Keratinocyte (primary cell): ENCODE measurements at regions not wholly inside any gene's neighbourhood (a gene's known extent, or its start where the extent isn't known, plus 50 kb on each side); places are given as distances from the start of the nearest gene placed in this dataset.

Source experiments
- DNase-seq: peaks from one replicate; pipeline ENCODE4 v3.0.0-alpha.2; 2011; ENCODE audit warnings: low read depth, missing footprints, low spot score
- FAIRE-seq: peaks from 2 replicates; lab custom pipeline; 2011; peaks lifted over from hg19 to GRCh38; lab: Jason Lieb, UNC
- H2AFZ ChIP-seq: 2 replicates; pipeline ENCODE4 v1.6.0; 2012; ENCODE audit warnings: low read length, control low read depth, inconsistent platforms; ENCODE audit not compliant: control insufficient read depth
- H3K27ac ChIP-seq: 2 replicates; pipeline ENCODE4 v1.5.1; 2011; ENCODE audit warnings: low read length; ENCODE audit not compliant: control insufficient read depth, insufficient read depth
- H3K27me3 ChIP-seq: 3 replicates; pipeline ENCODE4 v1.6.0; 2011; ENCODE audit warnings: low read length; ENCODE audit not compliant: control insufficient read depth, insufficient read depth; ENCODE audit errors: extremely low read depth
- H3K36me3 ChIP-seq, 2 experiments: 2 replicates in 1 of 2; 3 replicates in 1 of 2; pipeline ENCODE4 v1.5.1; 2011; ENCODE audit warnings: low read length in 2 of 2, mild to moderate bottlenecking in 1 of 2; ENCODE audit not compliant: control insufficient read depth in 2 of 2, insufficient read depth in 2 of 2; ENCODE audit errors: extremely low read depth in 1 of 2
- H3K4me1 ChIP-seq: 3 replicates; pipeline ENCODE4 v1.5.1; 2011; ENCODE audit warnings: low read length; ENCODE audit not compliant: control insufficient read depth, insufficient read depth; ENCODE audit errors: extremely low read depth
- H3K4me2 ChIP-seq: 3 replicates; pipeline ENCODE4 v1.6.0; 2011; ENCODE audit warnings: low read depth, low read length; ENCODE audit not compliant: control insufficient read depth, insufficient read depth; ENCODE audit errors: extremely low read depth
- H3K4me3 ChIP-seq, 3 experiments: fragments of 200-600 bp in 1 of 3; sonication (generic) in 1 of 3; 2 replicates in 2 of 3; 3 replicates in 1 of 3; pipeline ENCODE4 v1.5.1; 2011 to 2016; ENCODE audit warnings: low read length in 3 of 3, mild to moderate bottlenecking in 3 of 3, control low read depth in 2 of 3, inconsistent platforms in 1 of 3, low read depth in 1 of 3, mixed read lengths in 1 of 3, mixed run types in 1 of 3, moderate library complexity in 1 of 3; ENCODE audit not compliant: control insufficient read depth in 2 of 3, insufficient read depth in 2 of 3; ENCODE audit errors: extremely low read depth in 1 of 3
- H3K79me2 ChIP-seq: 2 replicates; pipeline ENCODE4 v1.6.0; 2012; ENCODE audit warnings: low read length; ENCODE audit not compliant: control insufficient read depth, insufficient read depth
- H3K9ac ChIP-seq: 3 replicates; pipeline ENCODE4 v1.6.0; 2011; ENCODE audit warnings: low read length; ENCODE audit not compliant: control insufficient read depth, insufficient read depth; ENCODE audit errors: extremely low read depth
- H3K9me1 ChIP-seq: 3 replicates; pipeline ENCODE4 v1.6.0; 2011; ENCODE audit warnings: low read length; ENCODE audit not compliant: control insufficient read depth, insufficient read depth; ENCODE audit errors: extremely low read depth
- H3K9me3 ChIP-seq: 2 replicates; pipeline ENCODE4 v1.5.1; 2012; ENCODE audit warnings: low read depth, low read length; ENCODE audit not compliant: control insufficient read depth
- H4K20me1 ChIP-seq: 3 replicates; pipeline ENCODE4 v1.6.0; 2011; ENCODE audit warnings: low read length; ENCODE audit not compliant: control insufficient read depth, insufficient read depth; ENCODE audit errors: extremely low read depth
- EZH2 ChIP-seq: IDR thresholded peaks from one replicate; pipeline ENCODE4 v1.6.1; 2012; ENCODE audit warnings: inconsistent platforms, mild to moderate bottlenecking, low read length, moderate library complexity
- dilution Hi-C: fragments of 300-500 bp; cut with MboI; formaldehyde crosslinking; loops from one replicate; pipeline ENCODE4 v1.7.0; 2020; ENCODE audit warnings: low sequenced_read_pairs; ENCODE audit not compliant: extremely low pct_ligation_motif_present
- TF ChIP-seq, protein P1 (sequence below), 3 experiments: IDR thresholded peaks in 1 of 3; conservative IDR thresholded peaks in 1 of 3; optimal IDR thresholded peaks in 1 of 3; 2 replicates in 2 of 3; 3 replicates in 1 of 3; pipeline versions ENCODE3 to v1.5.1; 2011; ENCODE audit warnings: low read length in 3 of 3, mild to moderate bottlenecking in 3 of 3, moderate library complexity in 2 of 3, control low read depth in 1 of 3, inconsistent platforms in 1 of 3; ENCODE audit not compliant: insufficient read depth in 2 of 3; ENCODE audit errors: extremely low read depth in 1 of 3

DNA sequence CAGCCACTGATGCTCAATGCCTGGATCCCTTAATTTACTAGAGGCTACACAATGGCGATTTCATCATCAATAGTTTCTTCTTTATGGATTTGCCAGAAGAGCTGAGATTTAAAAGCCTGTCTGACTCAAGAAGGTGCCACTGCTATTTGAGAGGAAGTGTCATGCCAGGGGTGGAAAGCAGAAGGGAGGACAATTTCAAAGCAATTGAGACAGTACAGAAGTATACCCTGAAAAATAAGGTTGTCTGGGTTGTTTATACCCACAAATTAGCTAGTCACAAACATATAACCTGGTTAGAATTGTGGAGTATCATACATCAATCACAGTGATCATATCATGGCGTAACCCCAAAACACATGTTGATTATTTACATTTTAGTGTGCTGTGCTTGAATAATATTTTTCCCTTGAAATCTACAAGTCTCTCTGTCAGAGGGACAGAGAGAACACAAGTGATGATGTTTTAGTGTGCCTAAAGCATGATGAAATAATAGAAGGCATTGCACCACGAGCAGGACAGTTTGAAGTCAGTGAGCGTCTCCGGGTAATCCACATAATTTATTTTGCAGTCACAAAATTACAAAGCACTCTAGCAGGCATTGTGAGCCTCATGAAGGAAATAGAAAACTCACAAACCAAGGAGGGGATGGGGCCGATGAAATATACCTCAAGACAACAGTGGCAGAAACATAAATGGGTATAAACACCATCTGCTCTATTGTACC lies 312.2 kb upstream of the SPRED2 start:
- dilution Hi-C loops = no loop called here
- H3K9me3 ChIP-seq = no peaks in the 10 kb centered on the region
- FAIRE-seq (no peak), DNase-seq (no peak)
- no peaks in the 10 kb centered on the region for H3K9me1 ChIP-seq
- H3K4me1 ChIP-seq = no peaks in the 10 kb centered on the region
- no peak overlapping the region for H3K9ac ChIP-seq
- H3K4me2 ChIP-seq = no peak overlapping the region
- H2AFZ ChIP-seq = no peak overlapping the region
- no peaks in the 10 kb centered on the region for H3K27me3 ChIP-seq
- no peaks in the 10 kb centered on the region for H4K20me1 ChIP-seq
- TF ChIP-seq, protein P1, sequence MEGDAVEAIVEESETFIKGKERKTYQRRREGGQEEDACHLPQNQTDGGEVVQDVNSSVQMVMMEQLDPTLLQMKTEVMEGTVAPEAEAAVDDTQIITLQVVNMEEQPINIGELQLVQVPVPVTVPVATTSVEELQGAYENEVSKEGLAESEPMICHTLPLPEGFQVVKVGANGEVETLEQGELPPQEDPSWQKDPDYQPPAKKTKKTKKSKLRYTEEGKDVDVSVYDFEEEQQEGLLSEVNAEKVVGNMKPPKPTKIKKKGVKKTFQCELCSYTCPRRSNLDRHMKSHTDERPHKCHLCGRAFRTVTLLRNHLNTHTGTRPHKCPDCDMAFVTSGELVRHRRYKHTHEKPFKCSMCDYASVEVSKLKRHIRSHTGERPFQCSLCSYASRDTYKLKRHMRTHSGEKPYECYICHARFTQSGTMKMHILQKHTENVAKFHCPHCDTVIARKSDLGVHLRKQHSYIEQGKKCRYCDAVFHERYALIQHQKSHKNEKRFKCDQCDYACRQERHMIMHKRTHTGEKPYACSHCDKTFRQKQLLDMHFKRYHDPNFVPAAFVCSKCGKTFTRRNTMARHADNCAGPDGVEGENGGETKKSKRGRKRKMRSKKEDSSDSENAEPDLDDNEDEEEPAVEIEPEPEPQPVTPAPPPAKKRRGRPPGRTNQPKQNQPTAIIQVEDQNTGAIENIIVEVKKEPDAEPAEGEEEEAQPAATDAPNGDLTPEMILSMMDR (optimal IDR thresholded peaks at IDR 0.05 in 1 of 3, IDR thresholded peaks at IDR 0.05 in 1 of 3, conservative IDR thresholded peaks at IDR 0.05 in 1 of 3; ENCODE audit: extremely low read depth in 1 of 3, insufficient read depth in 2 of 3, low read length in 3 of 3) = no peak
- TF ChIP-seq EZH2 = no peak
- H3K4me3 ChIP-seq = no peak overlapping the region
- H3K79me2 ChIP-seq = no peaks in the 10 kb centered on the region
- H3K27ac ChIP-seq = no peak overlapping the region
- H3K36me3 ChIP-seq = no peaks in the 10 kb centered on the region

DNA sequence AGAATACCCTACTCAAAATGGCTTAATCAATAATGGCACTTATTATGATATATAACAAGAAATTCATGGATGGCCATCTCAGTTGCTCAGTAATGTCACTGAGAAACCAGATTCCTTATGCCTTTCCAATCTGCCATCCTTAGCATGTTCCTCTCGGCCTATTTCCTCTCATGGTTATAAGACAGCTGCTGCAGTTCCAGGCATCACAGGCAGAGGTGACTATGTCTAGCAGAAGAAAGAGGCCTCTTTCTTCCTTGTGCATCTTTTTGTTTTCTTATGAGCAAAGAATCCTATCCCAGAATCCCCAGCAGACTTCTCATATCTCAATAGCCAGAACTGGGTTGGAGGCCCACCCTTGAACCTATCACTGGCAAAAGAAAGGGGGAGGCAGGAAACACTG lies 310.6 kb upstream of the SPRED2 start:
- Histone ChIP-seq H3K27me3 (no peaks in the 10 kb centered on the region), H3K9ac (no peak overlapping the region), H3K4me2 (no peak overlapping the region), H3K9me3 (no peaks in the 10 kb centered on the region), H3K4me1 (no peaks in the 10 kb centered on the region), H3K36me3 (no peaks in the 10 kb centered on the region), H4K20me1 (no peaks in the 10 kb centered on the region), H3K4me3 (no peak overlapping the region), H3K27ac (no peak overlapping the region), H2AFZ (no peak overlapping the region), H3K9me1 (no peaks in the 10 kb centered on the region), H3K79me2 (no peaks in the 10 kb centered on the region)
- TF ChIP-seq, protein P1 (optimal IDR thresholded peaks at IDR 0.05 in 1 of 3, IDR thresholded peaks at IDR 0.05 in 1 of 3, conservative IDR thresholded peaks at IDR 0.05 in 1 of 3; ENCODE audit: extremely low read depth in 1 of 3, insufficient read depth in 2 of 3, low read length in 3 of 3) = peak in 2 of 3 experiments; percentile 8 to 29
- TF ChIP-seq EZH2 = no peak
- DNase-seq = no peak
- dilution Hi-C loops = no loop called here
- FAIRE-seq = no peak
